H1 (cell line): ENCODE measurements at regions not wholly inside any gene's neighbourhood (a gene's known extent, or its start where the extent isn't known, plus 50 kb on each side); places are given as distances from the start of the nearest gene placed in this dataset.
A peak's percentile ranks its signal among the peaks of the same experiment; 100 is the strongest.

Source experiments
- CTCF ChIA-PET: fragments of 300-600 bp; sonication (Branson Sonifier 250); formaldehyde crosslinking; loops from one replicate; lab custom pipeline; 2021; ENCODE audit not compliant: partially characterized antibody; lab: Charles Lee
- POLR2A ChIA-PET: fragments of 300-600 bp; sonication (Branson Sonifier 250); formaldehyde crosslinking; loops from one replicate; lab custom pipeline; 2021; ENCODE audit warnings: inconsistent platforms; ENCODE audit not compliant: partially characterized antibody; lab: Charles Lee
- DNase-seq, 2 experiments: peaks; one replicate each; pipeline versions ENCODE4 v3.0.0 to v3.0.0-alpha.2; 2010 to 2022; ENCODE audit warnings: low spot score in 2 of 2, low read depth in 1 of 2, mixed read lengths in 1 of 2
- FAIRE-seq: peaks from 2 replicates; lab custom pipeline; 2011; peaks lifted over from hg19 to GRCh38; lab: Jason Lieb, UNC
- H2AFZ ChIP-seq: 2 replicates; pipeline ENCODE4 v1.8.1; 2012; ENCODE audit warnings: low read length, inconsistent platforms
- H2AK5ac ChIP-seq: 2 replicates; pipeline ENCODE4 v1.6.1; 2013; ENCODE audit warnings: low read depth, low read length
- H2BK120ac ChIP-seq: replicated peaks from 2 replicates; pipeline ENCODE3; 2013; ENCODE audit warnings: low read depth, low read length, inconsistent platforms
- H2BK12ac ChIP-seq: 2 replicates; pipeline ENCODE4 v1.6.1; 2013; ENCODE audit warnings: low read depth, low read length
- H2BK15ac ChIP-seq: 2 replicates; pipeline ENCODE4 v1.6.1; 2013; ENCODE audit warnings: low read length
- H2BK20ac ChIP-seq: 2 replicates; pipeline ENCODE4 v1.6.1; 2013; ENCODE audit warnings: low read length
- H2BK5ac ChIP-seq: 2 replicates; pipeline ENCODE4 v1.6.1; 2013; ENCODE audit warnings: low read depth, low read length
- H3K14ac ChIP-seq: 2 replicates; pipeline ENCODE4 v1.6.1; 2013; ENCODE audit warnings: inconsistent platforms; ENCODE audit not compliant: insufficient read length
- H3K18ac ChIP-seq: 2 replicates; pipeline ENCODE4 v1.6.1; 2013; ENCODE audit warnings: low read length; ENCODE audit errors: extremely low read depth
- H3K23ac ChIP-seq: 2 replicates; pipeline ENCODE4 v1.6.1; 2013; ENCODE audit warnings: inconsistent platforms; ENCODE audit not compliant: insufficient read length
- H3K23me2 ChIP-seq: 2 replicates; pipeline ENCODE4 v1.6.1; 2013; ENCODE audit warnings: low read depth, low read length
- H3K27ac ChIP-seq: 2 replicates; pipeline ENCODE4 v1.6.1; 2011; ENCODE audit warnings: low read depth, low read length, inconsistent platforms
- H3K27me3 ChIP-seq, 4 experiments: replicated peaks in 1 of 4; 1 replicate in 1 of 4; 2 replicates in 3 of 4; pipeline versions ENCODE4 v1.6.1 to v1.8.1; 2011 to 2013; ENCODE audit warnings: low read length in 3 of 4, mild to moderate bottlenecking in 3 of 4, inconsistent platforms in 2 of 4, mixed read lengths in 2 of 4, moderate library complexity in 1 of 4; ENCODE audit not compliant: control insufficient read depth in 3 of 4, insufficient read depth in 3 of 4; ENCODE audit errors: extremely low read depth in 1 of 4
- H3K36me3 ChIP-seq, 4 experiments: 2 replicates each; pipeline versions ENCODE4 v1.6.1 to v1.8.1; 2011 to 2013; ENCODE audit warnings: mild to moderate bottlenecking in 4 of 4, low read length in 3 of 4, moderate library complexity in 2 of 4, control low read depth in 1 of 4, inconsistent platforms in 1 of 4; ENCODE audit not compliant: insufficient read depth in 4 of 4, control insufficient read depth in 2 of 4
- H3K4ac ChIP-seq: replicated peaks from 2 replicates; pipeline ENCODE3; 2013; ENCODE audit warnings: low read length, low read depth, mixed read lengths, inconsistent platforms; ENCODE audit not compliant: insufficient read length
- H3K4me1 ChIP-seq, 4 experiments: replicated peaks in 1 of 4; 1 replicate in 1 of 4; 2 replicates in 3 of 4; pipeline versions ENCODE4 v1.6.1 to v1.8.1; 2011 to 2013; ENCODE audit warnings: low read length in 3 of 4, inconsistent platforms in 2 of 4, mixed read lengths in 1 of 4; ENCODE audit not compliant: insufficient read depth in 4 of 4, control insufficient read depth in 3 of 4
- H3K4me2 ChIP-seq, 2 experiments: 2 replicates each; pipeline versions ENCODE4 v1.6.1 to v1.8.1; 2011 to 2013; ENCODE audit warnings: low read depth in 2 of 2, low read length in 2 of 2, control low read depth in 1 of 2, inconsistent platforms in 1 of 2, mild to moderate bottlenecking in 1 of 2; ENCODE audit not compliant: insufficient read depth in 1 of 2
- H3K4me3 ChIP-seq, 4 experiments: fragments of 200-600, 300-600 bp in 1 of 4; sonication (generic), shearing (Covaris generic), sonication (Bioruptor Twin) in 1 of 4; 2 replicates each; pipeline versions ENCODE4 v1.5.1 to v1.8.1; 2011 to 2016; ENCODE audit warnings: low read length in 4 of 4, low read depth in 3 of 4, control low read depth in 2 of 4, inconsistent platforms in 2 of 4, mild to moderate bottlenecking in 2 of 4, mixed read lengths in 1 of 4, moderate library complexity in 1 of 4; ENCODE audit not compliant: insufficient read depth in 2 of 4; ENCODE audit errors: extremely low read depth in 1 of 4
- H3K56ac ChIP-seq: replicated peaks from 2 replicates; pipeline ENCODE3; 2013; ENCODE audit warnings: low read depth, mild to moderate bottlenecking, mixed read lengths, low read length, inconsistent platforms; ENCODE audit not compliant: insufficient read length
- H3K79me1 ChIP-seq: 2 replicates; pipeline ENCODE4 v1.6.1; 2013; ENCODE audit warnings: low read depth, low read length, control low read depth
- H3K79me2 ChIP-seq, 2 experiments: 2 replicates each; pipeline versions ENCODE4 v1.6.1 to v1.8.1; 2012 to 2013; ENCODE audit warnings: low read length in 2 of 2, mild to moderate bottlenecking in 2 of 2, inconsistent platforms in 1 of 2; ENCODE audit not compliant: insufficient read depth in 2 of 2, control insufficient read depth in 1 of 2
- H3K9ac ChIP-seq, 4 experiments: replicated peaks in 1 of 4; 1 replicate in 1 of 4; 2 replicates in 3 of 4; pipeline versions ENCODE4 v1.6.1 to v1.8.1; 2011 to 2013; ENCODE audit warnings: low read depth in 3 of 4, low read length in 3 of 4, control low read depth in 2 of 4, mild to moderate bottlenecking in 2 of 4, moderate library complexity in 2 of 4, inconsistent platforms in 1 of 4; ENCODE audit errors: extremely low read depth in 1 of 4
- H3K9me3 ChIP-seq, 2 experiments: 2 replicates each; pipeline versions ENCODE4 v1.6.1 to v1.8.1; 2012 to 2013; ENCODE audit warnings: mild to moderate bottlenecking in 2 of 2, moderate library complexity in 2 of 2, control low read depth in 1 of 2, inconsistent platforms in 1 of 2, low read depth in 1 of 2, low read length in 1 of 2, mixed read lengths in 1 of 2; ENCODE audit not compliant: insufficient read depth in 2 of 2
- H4K20me1 ChIP-seq, 2 experiments: replicated peaks in 1 of 2; 2 replicates each; pipeline versions ENCODE3 to v1.8.1; 2011 to 2013; ENCODE audit warnings: inconsistent platforms in 2 of 2, low read length in 2 of 2, mild to moderate bottlenecking in 1 of 2; ENCODE audit not compliant: insufficient read depth in 2 of 2, control insufficient read depth in 1 of 2
- H4K5ac ChIP-seq: 2 replicates; pipeline ENCODE4 v1.6.1; 2013; ENCODE audit warnings: low read length, low read depth, mixed read lengths, inconsistent platforms; ENCODE audit not compliant: insufficient read length
- H4K8ac ChIP-seq: 2 replicates; pipeline ENCODE4 v1.8.0; 2013; ENCODE audit warnings: mild to moderate bottlenecking, moderate library complexity, low read length, inconsistent platforms; ENCODE audit not compliant: insufficient read depth; ENCODE audit errors: extremely low read depth
- H4K91ac ChIP-seq: replicated peaks from 2 replicates; pipeline ENCODE3; 2013; ENCODE audit warnings: low read length, mixed read lengths, inconsistent platforms; ENCODE audit not compliant: insufficient read length
- ASH2L ChIP-seq: fragments of 200-600, 300-600 bp; sonication (generic); IDR thresholded peaks from one replicate; pipeline ENCODE4 v1.7.1; 2017; ENCODE audit warnings: low read length
- BACH1 ChIP-seq: IDR thresholded peaks from 2 replicates; pipeline ENCODE4 v1.6.1; 2012; ENCODE audit warnings: low read length, improper control_type of control experiment
- CBX5 ChIP-seq: fragments of 300-800, 300-1000 bp; sonication (generic); IDR thresholded peaks from 2 replicates; pipeline ENCODE4 v1.7.1; 2016; ENCODE audit warnings: antibody characterized with exemption, low read length, low read depth
- FOSL1 ChIP-seq: IDR thresholded peaks from 2 replicates; pipeline ENCODE4 v1.6.1; 2011; ENCODE audit warnings: mild to moderate bottlenecking, low read depth, low read length, moderate library complexity; ENCODE audit not compliant: insufficient read depth
- KDM1A ChIP-seq: fragments of 200-600, 300-600 bp; sonication (generic); IDR thresholded peaks from 2 replicates; pipeline ENCODE4 v1.7.1; 2016; ENCODE audit warnings: mild to moderate bottlenecking, low read length, borderline replicate concordance
- RXRA ChIP-seq: IDR thresholded peaks from 2 replicates; pipeline ENCODE4 v1.6.1; 2011; ENCODE audit warnings: low read depth, mild to moderate bottlenecking, low read length, moderate library complexity; ENCODE audit not compliant: insufficient read depth
- SUZ12 ChIP-seq: fragments of 200-600 bp; sonication (generic); IDR thresholded peaks from 2 replicates; pipeline ENCODE4 v1.6.1; 2012; ENCODE audit warnings: mild to moderate bottlenecking, inconsistent platforms, low read length, moderate library complexity, mixed read lengths
- whole genome bisulfite sequencing, 2 experiments: shearing (Covaris generic) in 1 of 2; methylation state at CpG; one replicate each; pipeline versions ENCODE4 v1.1.6 to v1.1.7; 2013 to 2015; ENCODE audit warnings: low lambda C conversion rate in 2 of 2, mixed read lengths in 2 of 2, inconsistent platforms in 1 of 2, low coverage in 1 of 2, missing lambda C conversion rate in 1 of 2; ENCODE audit not compliant: insufficient replicate concordance in 2 of 2, insufficient coverage in 1 of 2, insufficient read length in 1 of 2; ENCODE audit errors: extremely low coverage in 1 of 2, missing lambda C conversion rate in 1 of 2; 5-methylcytosine and 5-hydroxymethylcytosine counted together
- TF ChIP-seq, protein P1 (sequence below): IDR thresholded peaks from 2 replicates; pipeline ENCODE4 v1.6.1; 2012; ENCODE audit warnings: inconsistent platforms

- H3K4me3 ChIP-seq, result no peak overlapping the region
- H2AK5ac ChIP-seq, result no peak overlapping the region
- WGBS, 2 experiments, result 88% methylated on average over 5 of the region's 5 CpGs; no CpG with 5 or more reads in 1 of the 2 experiments
- TF ChIP-seq RXRA (no peak), BACH1 (no peak), ASH2L (no peak), SUZ12 (no peak), KDM1A (no peak), CBX5 (no peak), FOSL1 (no peak)
- TF ChIP-seq, protein P1, sequence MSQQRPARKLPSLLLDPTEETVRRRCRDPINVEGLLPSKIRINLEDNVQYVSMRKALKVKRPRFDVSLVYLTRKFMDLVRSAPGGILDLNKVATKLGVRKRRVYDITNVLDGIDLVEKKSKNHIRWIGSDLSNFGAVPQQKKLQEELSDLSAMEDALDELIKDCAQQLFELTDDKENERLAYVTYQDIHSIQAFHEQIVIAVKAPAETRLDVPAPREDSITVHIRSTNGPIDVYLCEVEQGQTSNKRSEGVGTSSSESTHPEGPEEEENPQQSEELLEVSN, result no peak
- TF ChIP-seq, all 59 proteins: peak for 0
- no peaks in the 10 kb centered on the region for H4K20me1 ChIP-seq
- no peak overlapping the region for H2BK15ac ChIP-seq
- H4K91ac ChIP-seq, result no peak overlapping the region
- H3K36me3 ChIP-seq, result no peaks in the 10 kb centered on the region
- H3K4me1 ChIP-seq, result no peaks in the 10 kb centered on the region
- no peak overlapping the region for H3K4me2 ChIP-seq
- H2BK120ac ChIP-seq, result no peak overlapping the region
- H3K79me2 ChIP-seq, result no peaks in the 10 kb centered on the region
- H3K27me3 ChIP-seq, result no peaks in the 10 kb centered on the region
- H3K4ac ChIP-seq, result no peak overlapping the region
- DNase-seq (no peak), FAIRE-seq (peak; percentile 24)
- no peak overlapping the region for H2BK5ac ChIP-seq
- H3K18ac ChIP-seq, result no peak overlapping the region
- H3K9ac ChIP-seq, result no peak overlapping the region
- H3K23ac ChIP-seq, result no peak overlapping the region
- H3K14ac ChIP-seq, result no peak overlapping the region
- no peaks in the 10 kb centered on the region for H3K23me2 ChIP-seq
- no peak overlapping the region for H2BK12ac ChIP-seq
- H3K79me1 ChIP-seq, result no peaks in the 10 kb centered on the region
- CTCF ChIA-PET, result no interaction called here
- POLR2A ChIA-PET, result no interaction called here
- H3K56ac ChIP-seq, result no peak overlapping the region
- no peak overlapping the region for H4K8ac ChIP-seq
- H3K9me3 ChIP-seq, result no peaks in the 10 kb centered on the region
- no peak overlapping the region for H4K5ac ChIP-seq
- H2BK20ac ChIP-seq, result no peak overlapping the region
- H2AFZ ChIP-seq, result 0 out of 2 replicates have a peak overlapping the region, but pooled peaks have one; percentile 4
- no peak overlapping the region for H3K27ac ChIP-seq
Measured at GRCh38 chr12:23423097-23423687, 526.3 kb downstream of the SOX5 start.
